Lower lobe of right lung (tissue), 2 donors: ENCODE measurements at regions not wholly inside any gene's neighbourhood (a gene's known extent, or its start where the extent isn't known, plus 50 kb on each side); places are given as distances from the start of the nearest gene placed in this dataset.

Experiments used
- ATAC-seq, 2 donors: fragments of 200-7000 bp; cut with Tn5 transposase; one replicate each; pipeline ENCODE4 v1.9.1; 2020 to 2022; ENCODE audit warnings: mild to moderate bottlenecking in 2 of 2, moderate library complexity in 2 of 2
- DNase-seq: peaks from one replicate; pipeline ENCODE4 v3.0.0-alpha.2; 2020
- H3K27ac ChIP-seq: fragments of 200-600 bp; one replicate; pipeline ENCODE4 v1.8.0; 2022
- H3K27me3 ChIP-seq: fragments of 200-600 bp; one replicate; pipeline ENCODE4 v1.8.0; 2022; ENCODE audit warnings: low read depth
- H3K36me3 ChIP-seq: fragments of 200-600 bp; one replicate; pipeline ENCODE4 v1.8.0; 2022; ENCODE audit warnings: mild to moderate bottlenecking
- H3K4me1 ChIP-seq: fragments of 200-600 bp; one replicate; pipeline ENCODE4 v1.8.0; 2022
- H3K4me3 ChIP-seq: fragments of 200-600 bp; one replicate; pipeline ENCODE4 v1.8.0; 2022; ENCODE audit warnings: mild to moderate bottlenecking
- H3K9me3 ChIP-seq: fragments of 200-600 bp; one replicate; pipeline ENCODE4 v1.8.0; 2022
- CTCF ChIP-seq: fragments of 200-600 bp; IDR thresholded peaks from one replicate; pipeline ENCODE4 v1.8.0; 2022; ENCODE audit warnings: antibody characterized with exemption, mild to moderate bottlenecking
- intact Hi-C: fragments of 100-400 bp; cut with DNase I; formaldehyde crosslinking; loops from one replicate; pipeline ENCODE4 v1.11.0; 2022
- donor health status: DM: no; HTN: yes; CAD: no; lungs with severe emphysema.

GRCh38 chr5:10173716-10174115 lies 76.0 kb downstream of the ATPSCKMT start:
- no peaks in the 10 kb centered on the region for H3K36me3 ChIP-seq
- TF ChIP-seq CTCF, result no peak
- H3K4me3 ChIP-seq, result no peak overlapping the region
- H3K9me3 ChIP-seq, result no peaks in the 10 kb centered on the region
- intact Hi-C loops, result no loop called here
- no peaks in the 10 kb centered on the region for H3K27me3 ChIP-seq
- no peak overlapping the region for H3K27ac ChIP-seq
- H3K4me1 ChIP-seq, result no peaks in the 10 kb centered on the region
- DNase-seq (no peak), ATAC-seq (no peak)

- H3K27me3 ChIP-seq, result no peaks in the 10 kb centered on the region
- ATAC-seq (no peak), DNase-seq (no peak)
- H3K36me3 ChIP-seq, result no peaks in the 10 kb centered on the region
- TF ChIP-seq CTCF, result no peak
- no peaks in the 10 kb centered on the region for H3K4me1 ChIP-seq
- H3K4me3 ChIP-seq, result no peak overlapping the region
- H3K27ac ChIP-seq, result no peak overlapping the region
- no peaks in the 10 kb centered on the region for H3K9me3 ChIP-seq
- intact Hi-C loops, result no loop called here
Observed at GRCh38 chr5:10172247-10172646, 77.4 kb downstream of the ATPSCKMT start.

DNA sequence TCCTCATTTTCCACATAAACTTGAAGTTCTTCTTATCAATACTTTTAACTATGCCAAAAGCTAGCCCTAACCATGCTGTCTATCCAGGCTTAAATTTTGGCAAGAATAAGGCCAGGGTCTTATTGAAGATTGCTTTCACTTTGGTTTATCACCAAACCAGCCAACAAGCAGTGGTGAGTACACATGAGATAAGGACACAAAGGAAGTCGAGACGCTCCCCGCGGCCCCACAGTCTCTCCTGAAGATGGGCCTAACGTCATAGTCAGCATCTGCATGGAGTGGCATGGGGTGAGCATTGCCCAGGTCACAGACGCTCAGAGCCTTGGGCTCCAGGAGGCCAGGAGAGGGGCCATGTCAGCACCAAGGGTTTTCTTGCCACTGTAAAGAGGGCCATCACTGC lies 80.3 kb downstream of the ATPSCKMT start:
- H3K9me3 ChIP-seq, result peaks cover 8% of the 10 kb centered on the region
- no peak overlapping the region for H3K4me3 ChIP-seq
- H3K4me1 ChIP-seq, result no peaks in the 10 kb centered on the region
- no peaks in the 10 kb centered on the region for H3K27me3 ChIP-seq
- DNase-seq (no peak), ATAC-seq (no peak)
- no peak overlapping the region for H3K27ac ChIP-seq
- TF ChIP-seq CTCF, result no peak
- intact Hi-C loops, result no loop called here
- H3K36me3 ChIP-seq, result no peaks in the 10 kb centered on the region

- TF ChIP-seq CTCF, result no peak
- Histone ChIP-seq H3K4me1 (no peaks in the 10 kb centered on the region), H3K27me3 (no peaks in the 10 kb centered on the region), H3K27ac (no peak overlapping the region), H3K9me3 (peaks cover 8% of the 10 kb centered on the region), H3K4me3 (no peak overlapping the region), H3K36me3 (no peaks in the 10 kb centered on the region)
- ATAC-seq (no peak), DNase-seq (no peak)
- intact Hi-C loops, result no loop called here
Observed at GRCh38 chr5:10168254-10168653, 81.4 kb downstream of the ATPSCKMT start.

GRCh38 chr5:10167806-10168205 lies 81.9 kb downstream of the ATPSCKMT start:
- ATAC-seq (no peak), DNase-seq (no peak)
- Histone ChIP-seq H3K36me3 (no peaks in the 10 kb centered on the region), H3K9me3 (peaks cover 8% of the 10 kb centered on the region), H3K4me1 (no peaks in the 10 kb centered on the region), H3K27me3 (no peaks in the 10 kb centered on the region), H3K4me3 (no peak overlapping the region), H3K27ac (no peak overlapping the region)
- TF ChIP-seq CTCF, result no peak
- intact Hi-C loops, result no loop called here

- Histone ChIP-seq H3K9me3 (peaks cover 8% of the 10 kb centered on the region), H3K4me3 (no peak overlapping the region), H3K27me3 (no peaks in the 10 kb centered on the region), H3K36me3 (no peaks in the 10 kb centered on the region), H3K4me1 (no peaks in the 10 kb centered on the region), H3K27ac (no peak overlapping the region)
- TF ChIP-seq CTCF, result no peak
- DNase-seq (no peak), ATAC-seq (no peak)
- intact Hi-C loops, result no loop called here
Observed at GRCh38 chr5:10166392-10166791, 83.3 kb downstream of the ATPSCKMT start.
